ENCODE measurements at regions not wholly inside any gene's neighbourhood (a gene's known extent, or its start where the extent isn't known, plus 50 kb on each side); places are given as distances from the start of the nearest gene placed in this dataset.

DNA sequence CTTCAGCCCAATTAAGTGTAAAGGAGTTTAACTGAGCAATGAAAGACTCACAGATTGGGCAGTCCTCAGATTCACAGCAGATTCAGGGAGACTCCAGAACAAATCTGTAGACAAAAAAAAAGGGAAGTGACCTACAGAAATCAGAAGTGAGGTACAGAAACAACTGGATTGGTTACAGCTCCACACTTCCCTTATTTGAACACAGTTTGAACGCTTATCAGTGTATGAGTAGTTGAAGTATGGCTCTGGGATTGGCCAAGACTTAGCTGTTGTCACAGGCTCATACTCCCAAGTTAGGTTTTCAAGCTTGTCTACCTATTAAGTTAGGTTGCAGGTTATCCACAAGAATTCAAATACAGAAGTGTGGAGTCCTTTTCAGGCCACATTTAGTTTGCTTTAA, 112.4 kb upstream of the ELOVL6 start:
- POLR2A ChIA-PET: no interaction called here
- Mint-ChIP-seq H3K4me1 (ENCODE audit: insufficient read depth, unreplicated experiment) (no peaks in the 10 kb centered on the region), H3K4me3 (ENCODE audit: unreplicated experiment) (no peak overlapping the region), H3K27ac (ENCODE audit: low read depth, unreplicated experiment) (no peak overlapping the region), H3K27me3 (ENCODE audit: insufficient read depth, unreplicated experiment) (no peaks in the 10 kb centered on the region), H3K36me3 (ENCODE audit: insufficient read depth, unreplicated experiment) (no peaks in the 10 kb centered on the region), H3K9me3 (ENCODE audit: unreplicated experiment) (peaks cover 6% of the 10 kb centered on the region)
- CTCF ChIA-PET: interaction anchor here (0.6 to 1.7 kb wide), 4 partner anchors 24 to 305 kb away, joined by 3 to 4 read pairs (median 4); no protein-coding TSS in a partner anchor
- no peak for TF ChIP-seq CTCF (IDR thresholded peaks at IDR 0.05; ENCODE audit: unreplicated experiment)
- intact Hi-C loops (cut with micrococcal nuclease): no loop called here
- BruUV-seq (replicated peaks): no TSS peak
- DNase-seq (ENCODE audit: unreplicated experiment): no peak

GRCh38 chr4:110309675-110310074, 111.3 kb upstream of the ELOVL6 start:
- DNase-seq (ENCODE audit: unreplicated experiment): no peak
- intact Hi-C loops (cut with micrococcal nuclease): no loop called here
- BruUV-seq (replicated peaks): no TSS peak
- CTCF ChIA-PET: interaction anchor here (1.1 to 1.2 kb wide), 3 partner anchors 12 to 192 kb away, joined by 3 to 6 read pairs (median 3); no protein-coding TSS in a partner anchor
- Mint-ChIP-seq H3K4me1 (ENCODE audit: insufficient read depth, unreplicated experiment) (no peaks in the 10 kb centered on the region), H3K36me3 (ENCODE audit: insufficient read depth, unreplicated experiment) (no peaks in the 10 kb centered on the region), H3K4me3 (ENCODE audit: unreplicated experiment) (no peak overlapping the region), H3K27me3 (ENCODE audit: insufficient read depth, unreplicated experiment) (no peaks in the 10 kb centered on the region), H3K27ac (ENCODE audit: low read depth, unreplicated experiment) (no peak overlapping the region), H3K9me3 (ENCODE audit: unreplicated experiment) (peaks cover 6% of the 10 kb centered on the region)
- POLR2A ChIA-PET: no interaction called here
- TF ChIP-seq CTCF (IDR thresholded peaks at IDR 0.05; ENCODE audit: unreplicated experiment): no peak

GRCh38 chr4:110306303-110306702, 107.9 kb upstream of the ELOVL6 start:
- ChIA-PET POLR2A (no interaction called here), CTCF (interaction anchor here (0.5 to 1.3 kb wide), 3 partner anchors 204 to 1337 kb away, joined by 3 to 5 read pairs (median 3); no protein-coding TSS in a partner anchor)
- Mint-ChIP-seq H3K27ac (ENCODE audit: low read depth, unreplicated experiment) (no peak overlapping the region), H3K4me3 (ENCODE audit: unreplicated experiment) (no peak overlapping the region), H3K9me3 (ENCODE audit: unreplicated experiment) (peaks cover 6% of the 10 kb centered on the region), H3K36me3 (ENCODE audit: insufficient read depth, unreplicated experiment) (no peaks in the 10 kb centered on the region), H3K4me1 (ENCODE audit: insufficient read depth, unreplicated experiment) (no peaks in the 10 kb centered on the region), H3K27me3 (ENCODE audit: insufficient read depth, unreplicated experiment) (no peaks in the 10 kb centered on the region)
- intact Hi-C loops (cut with micrococcal nuclease): no loop called here
- no peak for DNase-seq (ENCODE audit: unreplicated experiment)
- BruUV-seq (replicated peaks): no TSS peak
- no peak for TF ChIP-seq CTCF (IDR thresholded peaks at IDR 0.05; ENCODE audit: unreplicated experiment)

DNA sequence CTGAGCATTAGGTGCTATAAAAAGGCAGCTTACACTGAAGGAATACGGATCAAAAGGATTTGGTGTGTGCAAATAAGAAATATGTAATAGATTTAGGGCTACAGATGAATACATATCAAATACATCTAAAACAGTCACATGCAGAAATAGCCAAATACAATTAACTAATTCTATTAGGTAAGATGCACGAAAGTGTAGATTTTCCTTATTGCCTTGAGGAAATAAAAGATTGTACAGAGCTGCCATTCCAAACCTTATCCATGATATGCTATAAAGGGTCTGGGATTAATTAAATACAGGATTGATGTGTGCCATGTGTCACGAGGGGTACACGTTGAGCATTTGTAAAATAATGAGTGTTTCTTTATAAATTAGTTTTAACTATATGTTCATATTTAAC, 107.0 kb upstream of the ELOVL6 start:
- ChIA-PET POLR2A (no interaction called here), CTCF (no interaction called here)
- Mint-ChIP-seq H3K27me3 (ENCODE audit: insufficient read depth, unreplicated experiment) (no peaks in the 10 kb centered on the region), H3K36me3 (ENCODE audit: insufficient read depth, unreplicated experiment) (no peaks in the 10 kb centered on the region), H3K4me3 (ENCODE audit: unreplicated experiment) (no peak overlapping the region), H3K4me1 (ENCODE audit: insufficient read depth, unreplicated experiment) (no peaks in the 10 kb centered on the region), H3K9me3 (ENCODE audit: unreplicated experiment) (peaks cover 6% of the 10 kb centered on the region), H3K27ac (ENCODE audit: low read depth, unreplicated experiment) (no peak overlapping the region)
- no TSS peak for BruUV-seq (replicated peaks)
- intact Hi-C loops (cut with micrococcal nuclease): no loop called here
- DNase-seq (ENCODE audit: unreplicated experiment): no peak
- no peak for TF ChIP-seq CTCF (IDR thresholded peaks at IDR 0.05; ENCODE audit: unreplicated experiment)

Data from MCF 10A (cell line).